ENCODE measurements at regions not wholly inside any gene's neighbourhood (a gene's known extent, or its start where the extent isn't known, plus 50 kb on each side); places are given as distances from the start of the nearest gene placed in this dataset.

GRCh38 chr14:97453991-97454390 is 656.8 kb downstream of the VRK1 start:
- TF ChIP-seq CTCF (IDR thresholded peaks at IDR 0.05; ENCODE audit: low read depth, low read length) (no peak), POLR2A (IDR thresholded peaks at IDR 0.05; ENCODE audit: extremely low read depth, insufficient read length) (no peak)

All from NB4 (cell line).